Common myeloid progenitor, CD34-positive (primary cell): ENCODE measurements at regions not wholly inside any gene's neighbourhood (a gene's known extent, or its start where the extent isn't known, plus 50 kb on each side); places are given as distances from the start of the nearest gene placed in this dataset.

ENCODE experiments used
- CTCF ChIA-PET: fragments of 350-600 bp; sonication (Branson Sonifier 250); formaldehyde crosslinking; loops from one replicate; lab custom pipeline; 2021; ENCODE audit warnings: antibody characterized with exemption; lab: Charles Lee
- POLR2A ChIA-PET: fragments of 350-600 bp; sonication (Branson Sonifier 250); formaldehyde crosslinking; loops from one replicate; lab custom pipeline; 2021; ENCODE audit warnings: antibody characterized with exemption; lab: Charles Lee
- DNase-seq, 3 donors: peaks; one replicate each; pipeline versions ENCODE4 v3.0.0 to v3.0.0-alpha.2; 2013
- H3K27ac ChIP-seq, 2 experiments: 1 replicate in 1 of 2; 2 replicates in 1 of 2; pipeline ENCODE4 v1.7.0; 2013; ENCODE audit warnings: inconsistent platforms in 2 of 2, low read length in 2 of 2, mild to moderate bottlenecking in 2 of 2, low read depth in 1 of 2, moderate library complexity in 1 of 2; ENCODE audit not compliant: severe bottlenecking in 2 of 2, insufficient read depth in 1 of 2, poor library complexity in 1 of 2
- H3K27me3 ChIP-seq, 5 experiments: replicated peaks in 2 of 5; 1 replicate in 3 of 5; 2 replicates in 2 of 5; pipeline versions ENCODE4 v1.6.1 to v1.7.0; 2013; ENCODE audit warnings: low read length in 4 of 5, mild to moderate bottlenecking in 2 of 5, moderate library complexity in 2 of 5, inconsistent platforms in 1 of 5; ENCODE audit not compliant: insufficient read depth in 5 of 5, control insufficient read depth in 4 of 5
- H3K36me3 ChIP-seq, 4 experiments: 1 replicate in 2 of 4; 2 replicates in 2 of 4; pipeline versions ENCODE4 v1.6.1 to v1.7.0; 2013; ENCODE audit warnings: low read length in 3 of 4, control low read depth in 1 of 4, mild to moderate bottlenecking in 1 of 4; ENCODE audit not compliant: control insufficient read depth in 4 of 4, insufficient read depth in 4 of 4
- H3K4me1 ChIP-seq, 4 experiments: 1 replicate in 3 of 4; 2 replicates in 1 of 4; pipeline versions ENCODE4 v1.6.1 to v1.7.1; 2013; ENCODE audit warnings: low read length in 3 of 4, mild to moderate bottlenecking in 3 of 4, control low read depth in 1 of 4, inconsistent platforms in 1 of 4, moderate library complexity in 1 of 4; ENCODE audit not compliant: control insufficient read depth in 4 of 4, insufficient read depth in 4 of 4; ENCODE audit errors: control extremely low read depth in 1 of 4
- H3K4me3 ChIP-seq, 7 experiments: 1 replicate in 4 of 7; 2 replicates in 3 of 7; pipeline versions ENCODE4 v1.5.1 to v1.7.0; 2013; ENCODE audit warnings: mild to moderate bottlenecking in 7 of 7, low read length in 6 of 7, moderate library complexity in 6 of 7, inconsistent platforms in 2 of 7, low read depth in 2 of 7, control low read depth in 1 of 7; ENCODE audit not compliant: insufficient read depth in 4 of 7, control insufficient read depth in 1 of 7; ENCODE audit errors: extremely low read depth in 1 of 7
- H3K9me3 ChIP-seq, 5 experiments: 1 replicate in 4 of 5; 2 replicates in 1 of 5; pipeline versions ENCODE4 v1.6.1 to v1.7.1; 2013; ENCODE audit warnings: low read length in 4 of 5, mild to moderate bottlenecking in 2 of 5, inconsistent platforms in 1 of 5, low read depth in 1 of 5, moderate library complexity in 1 of 5; ENCODE audit not compliant: control insufficient read depth in 4 of 5, insufficient read depth in 2 of 5; ENCODE audit errors: control extremely low read depth in 1 of 5
- WGBS: methylation state at CpG from one replicate; pipeline ENCODE4 v1.1.5; 2013; ENCODE audit not compliant: insufficient coverage; 5-methylcytosine and 5-hydroxymethylcytosine counted together

- WGBS = 57% methylated on average over 1 of the region's 1 CpG
- Histone ChIP-seq H3K4me3 (no peak overlapping the region), H3K9me3 (peaks cover 0 to 4% (median 0%) of the 10 kb centered on the region in 5 experiments), H3K4me1 (no peaks in the 10 kb centered on the region), H3K27me3 (no peaks in the 10 kb centered on the region), H3K27ac (no peak overlapping the region), H3K36me3 (no peaks in the 10 kb centered on the region)
- ChIA-PET CTCF (no interaction called here), POLR2A (no interaction called here)
- DNase-seq = no peak
Observed at GRCh38 chr10:37476285-37476684, 350.9 kb downstream of the ANKRD30A start.

DNA sequence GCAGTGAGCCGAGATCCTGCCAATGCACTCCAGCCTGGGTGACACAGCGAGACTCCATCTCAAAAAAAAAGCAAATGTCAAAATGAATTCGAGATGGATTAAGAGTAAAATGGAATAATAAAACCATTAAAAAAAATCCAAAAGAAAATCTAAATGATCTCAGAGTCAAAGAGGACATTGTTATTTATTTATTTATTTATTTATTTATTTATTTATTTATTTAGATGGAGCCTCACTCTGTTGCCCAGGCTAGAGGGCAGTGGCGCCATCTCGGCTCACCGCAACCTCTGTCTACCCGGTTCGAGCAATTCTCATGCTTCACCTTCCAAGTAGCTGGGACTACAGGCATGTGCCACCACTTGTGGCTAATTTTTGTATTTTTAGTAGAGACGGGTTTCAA lies 349.2 kb downstream of the ANKRD30A start:
- no peaks in the 10 kb centered on the region for H3K36me3 ChIP-seq
- no peak overlapping the region for H3K4me3 ChIP-seq
- no peak for DNase-seq
- no peaks in the 10 kb centered on the region for H3K27me3 ChIP-seq
- H3K27ac ChIP-seq = no peak overlapping the region
- ChIA-PET CTCF (no interaction called here), POLR2A (no interaction called here)
- peaks cover 0 to 2% (median 0%) of the 10 kb centered on the region in 5 experiments for H3K9me3 ChIP-seq
- H3K4me1 ChIP-seq = no peaks in the 10 kb centered on the region
- 95% methylated on average over 7 of the region's 9 CpGs for WGBS

- POLR2A ChIA-PET = no interaction called here
- 100% methylated on average over 2 of the region's 4 CpGs for WGBS
Observed at GRCh38 chr10:37473906-37474305, 348.5 kb downstream of the ANKRD30A start.

GRCh38 chr10:37467246-37467645 lies 341.8 kb downstream of the ANKRD30A start:
- ChIA-PET CTCF (no interaction called here), POLR2A (no interaction called here)
- peaks cover 0 to 10% (median 0%) of the 10 kb centered on the region in 5 experiments for H3K9me3 ChIP-seq

More at GRCh38 chr10:37473906-37474305, 348.5 kb downstream of the ANKRD30A start:
- Histone ChIP-seq H3K27ac (no peak overlapping the region), H3K9me3 (peaks cover 0 to 4% (median 1%) of the 10 kb centered on the region in 5 experiments), H3K4me3 (no peak overlapping the region), H3K36me3 (no peaks in the 10 kb centered on the region), H3K27me3 (no peaks in the 10 kb centered on the region), H3K4me1 (no peaks in the 10 kb centered on the region)
- CTCF ChIA-PET = no interaction called here
- DNase-seq = no peak

GRCh38 chr10:37456456-37456855 lies 331.1 kb downstream of the ANKRD30A start:
- Histone ChIP-seq H3K4me3 (no peak overlapping the region), H3K9me3 (peaks cover 0 to 6% (median 4%) of the 10 kb centered on the region in 5 experiments), H3K27me3 (no peaks in the 10 kb centered on the region), H3K27ac (no peak overlapping the region), H3K36me3 (no peaks in the 10 kb centered on the region), H3K4me1 (no peaks in the 10 kb centered on the region)
- DNase-seq = no peak
- 92% methylated on average over 1 of the region's 1 CpG for WGBS
- ChIA-PET POLR2A (no interaction called here), CTCF (no interaction called here)

More at GRCh38 chr10:37467246-37467645, 341.8 kb downstream of the ANKRD30A start:
- H3K4me3 ChIP-seq = no peak overlapping the region
- no peak for DNase-seq
- no peaks in the 10 kb centered on the region for H3K36me3 ChIP-seq
- H3K27me3 ChIP-seq = no peaks in the 10 kb centered on the region
- 78% methylated on average over 4 of the region's 5 CpGs for WGBS
- no peaks in the 10 kb centered on the region for H3K4me1 ChIP-seq
- no peak overlapping the region for H3K27ac ChIP-seq

DNA sequence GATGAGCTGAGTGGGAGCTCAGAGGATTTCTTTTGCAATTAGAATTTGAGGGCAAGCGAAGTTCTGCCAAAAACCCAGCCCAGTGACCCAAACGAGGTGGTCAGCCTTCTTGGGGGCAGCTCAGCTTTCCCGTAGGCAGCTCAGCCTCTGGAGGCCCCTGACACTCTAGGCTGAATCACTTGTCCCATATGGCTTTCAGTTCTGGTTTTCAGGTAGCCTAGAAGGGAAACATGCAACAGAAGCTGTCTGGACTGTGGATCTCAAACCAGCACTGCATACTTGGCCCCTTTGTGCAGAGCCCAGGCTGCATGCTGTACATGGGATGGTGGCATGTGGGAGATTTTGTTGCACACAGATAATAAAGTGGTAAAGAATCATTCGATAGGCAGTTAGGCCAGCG lies 322.8 kb downstream of the ANKRD30A start:
- ChIA-PET CTCF (interaction anchor here (0.6 kb wide), 1 partner anchor 24 kb away, joined by 3 read pairs; no protein-coding TSS in a partner anchor), POLR2A (no interaction called here)
- Histone ChIP-seq H3K27me3 (no peaks in the 10 kb centered on the region), H3K27ac (no peak overlapping the region), H3K36me3 (no peaks in the 10 kb centered on the region), H3K4me1 (no peaks in the 10 kb centered on the region), H3K4me3 (no peak overlapping the region), H3K9me3 (peaks cover 0 to 3% (median 0%) of the 10 kb centered on the region in 5 experiments)
- 73% methylated on average over 5 of the region's 5 CpGs for WGBS
- DNase-seq = no peak

- no CpG with 5 or more reads among the region's 2 CpGs for WGBS
- H3K27me3 ChIP-seq = no peaks in the 10 kb centered on the region
- no peak overlapping the region for H3K4me3 ChIP-seq
- H3K9me3 ChIP-seq = peaks cover 0 to 6% (median 0%) of the 10 kb centered on the region in 5 experiments
- H3K4me1 ChIP-seq = no peaks in the 10 kb centered on the region
- no peak for DNase-seq
- H3K27ac ChIP-seq = no peak overlapping the region
- CTCF ChIA-PET = no interaction called here
- POLR2A ChIA-PET = no interaction called here
- H3K36me3 ChIP-seq = no peaks in the 10 kb centered on the region
Observed at GRCh38 chr10:37442882-37443281, 317.5 kb downstream of the ANKRD30A start.
